ENCODE measurements at regions not wholly inside any gene's neighbourhood (a gene's known extent, or its start where the extent isn't known, plus 50 kb on each side); places are given as distances from the start of the nearest gene placed in this dataset.

- TF ChIP-seq POLR2A (IDR thresholded peaks at IDR 0.05), result no peak
- TF ChIP-seq CTCF (IDR thresholded peaks at IDR 0.05 in 8 of 11, conservative IDR thresholded peaks at IDR 0.05 in 3 of 11), result no peak
- TF ChIP-seq POLR2AphosphoS5 (IDR thresholded peaks at IDR 0.05), result no peak
Measured at GRCh38 chr3:194224471-194225417, 88.8 kb downstream of the HES1 start.

All from spleen (tissue), 7 donors.